ENCODE measurements at regions not wholly inside any gene's neighbourhood (a gene's known extent, or its start where the extent isn't known, plus 50 kb on each side); places are given as distances from the start of the nearest gene placed in this dataset.

- TF ChIP-seq CTCF (IDR thresholded peaks at IDR 0.05) (no peak), ZFX (IDR thresholded peaks at IDR 0.05; ENCODE audit: borderline replicate concordance) (no peak)
These were observed 136.8 kb upstream of the C14orf180 start for GRCh38 chr14:104442631-104443390.

All from 22Rv1 (cell line).